ENCODE measurements at regions not wholly inside any gene's neighbourhood (a gene's known extent, or its start where the extent isn't known, plus 50 kb on each side); places are given as distances from the start of the nearest gene placed in this dataset.

DNA sequence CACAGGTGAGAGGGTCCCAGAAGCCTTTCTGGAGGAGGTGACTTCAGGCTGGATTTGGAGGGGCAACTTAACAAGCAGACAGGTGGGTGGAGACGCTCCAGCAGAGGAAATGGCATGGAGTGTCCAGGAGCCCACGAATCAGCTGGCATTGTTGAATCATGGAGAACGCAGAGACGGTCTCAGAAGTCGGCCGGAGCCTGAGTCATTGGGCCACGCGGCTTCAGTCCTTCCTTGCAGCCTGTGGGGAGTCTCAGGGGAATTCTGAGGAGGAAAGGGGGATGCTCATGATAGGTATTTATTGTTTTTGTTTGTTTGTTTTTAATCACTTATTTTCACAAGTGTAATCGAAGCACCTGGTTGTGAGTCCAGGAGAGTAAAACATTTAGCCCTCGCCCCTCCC lies 184.6 kb upstream of the HDAC4 start:
- in situ Hi-C loops (cut with MboI; ENCODE audit: low pct_ligation_motif_present in 1 of 4, low pct_unique_long_range_greater_than_20kb in 1 of 4, low sequenced_read_pairs in 3 of 4) (no loop called here), intact Hi-C loops (cut with DNase I; ENCODE audit: low total_unique reads) (no loop called here)
- Histone ChIP-seq H3K9me3 (no peaks in the 10 kb centered on the region), H3K36me3 (no peaks in the 10 kb centered on the region), H3K27ac (no peak overlapping the region), H3K4me1 (no peaks in the 10 kb centered on the region), H3K4me3 (no peak overlapping the region), H3K27me3 (peaks cover 4% of the 10 kb centered on the region)
- DNase-seq: no peak
- TF ChIP-seq, protein P1, sequence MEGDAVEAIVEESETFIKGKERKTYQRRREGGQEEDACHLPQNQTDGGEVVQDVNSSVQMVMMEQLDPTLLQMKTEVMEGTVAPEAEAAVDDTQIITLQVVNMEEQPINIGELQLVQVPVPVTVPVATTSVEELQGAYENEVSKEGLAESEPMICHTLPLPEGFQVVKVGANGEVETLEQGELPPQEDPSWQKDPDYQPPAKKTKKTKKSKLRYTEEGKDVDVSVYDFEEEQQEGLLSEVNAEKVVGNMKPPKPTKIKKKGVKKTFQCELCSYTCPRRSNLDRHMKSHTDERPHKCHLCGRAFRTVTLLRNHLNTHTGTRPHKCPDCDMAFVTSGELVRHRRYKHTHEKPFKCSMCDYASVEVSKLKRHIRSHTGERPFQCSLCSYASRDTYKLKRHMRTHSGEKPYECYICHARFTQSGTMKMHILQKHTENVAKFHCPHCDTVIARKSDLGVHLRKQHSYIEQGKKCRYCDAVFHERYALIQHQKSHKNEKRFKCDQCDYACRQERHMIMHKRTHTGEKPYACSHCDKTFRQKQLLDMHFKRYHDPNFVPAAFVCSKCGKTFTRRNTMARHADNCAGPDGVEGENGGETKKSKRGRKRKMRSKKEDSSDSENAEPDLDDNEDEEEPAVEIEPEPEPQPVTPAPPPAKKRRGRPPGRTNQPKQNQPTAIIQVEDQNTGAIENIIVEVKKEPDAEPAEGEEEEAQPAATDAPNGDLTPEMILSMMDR (IDR thresholded peaks at IDR 0.05): no peak
- TF ChIP-seq EP300 (IDR thresholded peaks at IDR 0.05; ENCODE audit: low read depth) (no peak), POLR2A (IDR thresholded peaks at IDR 0.05) (no peak), POLR2AphosphoS5 (IDR thresholded peaks at IDR 0.05) (no peak)
- WGBS, 2 donors (ENCODE audit: low coverage in 1 of 2): 55 to 67% methylated on average over 6 to 10 of the region's 10 CpGs

DNA sequence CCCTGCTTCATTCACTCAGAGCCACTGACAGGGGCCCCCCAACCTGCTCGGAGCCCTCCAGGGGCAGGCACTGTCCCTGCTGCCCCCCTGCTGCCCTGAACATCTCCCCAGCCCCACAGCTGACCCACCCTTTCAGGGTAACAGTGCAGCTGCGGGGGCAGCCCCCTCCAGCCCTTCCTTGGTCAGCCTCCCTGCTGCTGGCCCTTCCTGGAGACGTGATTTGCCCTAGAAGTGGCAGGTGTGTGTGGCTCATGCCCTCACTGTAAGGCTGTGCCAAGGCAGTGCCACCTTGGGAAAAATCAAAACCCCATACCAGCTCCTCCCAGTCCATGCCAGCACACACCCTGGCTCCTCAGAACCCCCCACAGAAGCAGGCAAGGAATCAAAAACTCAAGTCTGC lies 184.2 kb upstream of the HDAC4 start:
- H3K4me3 ChIP-seq: no peak overlapping the region
- WGBS, 2 donors (ENCODE audit: low coverage in 1 of 2): 63% methylated on average over 2 of the region's 3 CpGs; no CpG with 5 or more reads in 1 of the 2 donors
- in situ Hi-C loops (cut with MboI; ENCODE audit: low pct_ligation_motif_present in 1 of 4, low pct_unique_long_range_greater_than_20kb in 1 of 4, low sequenced_read_pairs in 3 of 4): no loop called here
- H3K27me3 ChIP-seq: peaks cover 4% of the 10 kb centered on the region
- intact Hi-C loops (cut with DNase I; ENCODE audit: low total_unique reads): no loop called here
- no peak for DNase-seq
- no peaks in the 10 kb centered on the region for H3K36me3 ChIP-seq
- TF ChIP-seq POLR2A (IDR thresholded peaks at IDR 0.05): no peak
- TF ChIP-seq POLR2AphosphoS5 (IDR thresholded peaks at IDR 0.05): no peak
- no peak for TF ChIP-seq EP300 (IDR thresholded peaks at IDR 0.05; ENCODE audit: low read depth)
- TF ChIP-seq, protein P1 (IDR thresholded peaks at IDR 0.05): no peak
- H3K9me3 ChIP-seq: no peaks in the 10 kb centered on the region
- no peak overlapping the region for H3K27ac ChIP-seq
- H3K4me1 ChIP-seq: no peaks in the 10 kb centered on the region

DNA sequence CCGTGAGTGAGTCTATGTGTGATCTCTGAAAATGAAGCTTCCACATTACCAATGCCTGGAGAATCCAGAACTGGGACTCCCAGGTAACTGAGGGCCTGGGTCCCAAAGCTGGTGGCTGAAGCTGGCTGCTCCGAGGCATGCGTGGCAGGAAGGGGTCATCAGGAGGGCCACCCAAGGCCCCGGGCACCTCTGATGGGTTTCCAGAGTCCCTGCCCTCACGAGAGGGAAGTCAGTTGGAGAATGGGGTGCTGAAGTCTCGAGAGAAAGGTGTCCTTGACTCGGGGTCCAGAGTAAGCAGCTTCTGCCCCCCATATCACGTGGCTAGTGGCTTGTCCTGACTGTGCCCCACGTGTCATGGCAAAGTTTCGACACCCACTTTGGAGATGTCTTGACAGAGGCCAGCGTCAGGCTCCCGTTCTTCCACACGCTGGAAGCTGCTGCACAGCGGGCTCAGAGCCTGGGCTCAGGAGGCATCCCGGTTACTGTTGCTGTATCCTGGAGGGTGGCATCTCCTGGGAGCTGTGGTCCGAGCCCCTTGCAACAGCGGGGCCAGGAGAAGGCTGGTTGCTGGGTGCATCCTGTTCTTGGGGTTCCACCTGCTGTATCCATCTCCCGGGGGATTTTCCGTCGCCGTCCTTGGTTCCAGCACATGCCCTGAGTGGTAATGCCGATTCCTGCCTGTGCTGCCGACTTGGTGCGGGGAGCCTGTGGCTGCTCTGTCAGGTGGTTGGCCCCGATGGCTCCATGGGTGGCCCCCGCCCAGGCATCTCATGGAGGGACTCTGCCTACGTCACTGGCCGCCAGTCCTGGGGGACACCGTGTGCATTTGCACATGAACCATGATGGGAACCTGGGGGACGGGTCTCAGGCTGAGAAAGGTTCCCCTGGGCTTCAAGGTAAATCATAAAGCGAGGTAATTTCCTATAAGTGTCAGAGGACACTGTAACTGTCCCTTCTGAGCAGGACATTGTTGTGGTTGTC lies 183.3 kb upstream of the HDAC4 start:
- no peak for TF ChIP-seq POLR2AphosphoS5 (IDR thresholded peaks at IDR 0.05)
- TF ChIP-seq POLR2A (IDR thresholded peaks at IDR 0.05): no peak
- TF ChIP-seq, protein P1 (IDR thresholded peaks at IDR 0.05): no peak
- no peak for TF ChIP-seq EP300 (IDR thresholded peaks at IDR 0.05; ENCODE audit: low read depth)
- no peak overlapping the region for H3K27ac ChIP-seq
- H3K9me3 ChIP-seq: no peaks in the 10 kb centered on the region
- H3K4me1 ChIP-seq: no peaks in the 10 kb centered on the region
- 82% methylated on average over 28 of the region's 31 CpGs; no CpG with 5 or more reads in 1 of the 2 donors for WGBS, 2 donors (ENCODE audit: low coverage in 1 of 2)
- in situ Hi-C loops (cut with MboI; ENCODE audit: low pct_ligation_motif_present in 1 of 4, low pct_unique_long_range_greater_than_20kb in 1 of 4, low sequenced_read_pairs in 3 of 4) (no loop called here), intact Hi-C loops (cut with DNase I; ENCODE audit: low total_unique reads) (no loop called here)
- H3K36me3 ChIP-seq: no peaks in the 10 kb centered on the region
- H3K27me3 ChIP-seq: peaks cover 4% of the 10 kb centered on the region
- no peak overlapping the region for H3K4me3 ChIP-seq
- no peak for DNase-seq

DNA sequence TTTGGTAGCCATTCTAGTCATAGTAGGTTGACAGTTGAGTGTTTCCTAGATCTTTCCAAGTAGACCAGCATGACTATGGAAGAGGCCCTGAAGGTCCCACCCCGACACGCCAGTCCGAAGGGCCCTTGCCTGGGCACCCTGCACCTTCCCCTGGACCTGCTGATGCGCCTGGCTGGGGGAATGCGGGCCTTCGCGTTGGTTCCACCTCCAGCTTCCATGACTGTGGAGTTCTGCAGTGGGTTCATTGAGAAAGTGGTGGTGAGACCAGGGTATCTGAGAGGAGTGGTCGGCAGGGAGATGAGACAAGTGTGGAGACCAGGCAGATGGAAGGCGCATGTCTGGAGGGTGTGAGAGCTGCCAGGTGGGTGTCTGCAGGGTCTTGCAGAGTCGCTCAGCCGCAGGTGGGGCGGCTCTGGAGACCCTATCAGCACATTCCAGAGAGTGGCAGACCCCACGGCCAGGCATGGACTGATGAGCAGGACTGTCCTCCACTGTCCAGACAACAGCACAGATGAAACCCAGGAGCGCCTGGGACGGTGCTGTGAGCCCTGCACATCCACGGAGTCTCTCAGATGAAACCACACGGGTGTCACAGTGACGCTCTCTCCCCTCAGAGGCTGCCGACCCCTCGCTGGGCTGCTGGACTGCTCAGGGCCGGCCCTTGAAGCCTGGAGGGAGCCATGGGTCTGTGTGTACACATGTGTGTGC lies 182.5 kb upstream of the HDAC4 start:
- Histone ChIP-seq H3K4me3 (no peak overlapping the region), H3K27me3 (peaks cover 4% of the 10 kb centered on the region), H3K36me3 (no peaks in the 10 kb centered on the region), H3K9me3 (no peaks in the 10 kb centered on the region), H3K27ac (no peak overlapping the region), H3K4me1 (no peaks in the 10 kb centered on the region)
- TF ChIP-seq POLR2A (IDR thresholded peaks at IDR 0.05): no peak
- TF ChIP-seq EP300 (IDR thresholded peaks at IDR 0.05; ENCODE audit: low read depth): no peak
- TF ChIP-seq, protein P1 (IDR thresholded peaks at IDR 0.05): no peak
- TF ChIP-seq POLR2AphosphoS5 (IDR thresholded peaks at IDR 0.05): no peak
- intact Hi-C loops (cut with DNase I; ENCODE audit: low total_unique reads): no loop called here
- WGBS, 2 donors (ENCODE audit: low coverage in 1 of 2): 89% methylated on average over 21 of the region's 21 CpGs; no CpG with 5 or more reads in 1 of the 2 donors
- in situ Hi-C loops (cut with MboI; ENCODE audit: low pct_ligation_motif_present in 1 of 4, low pct_unique_long_range_greater_than_20kb in 1 of 4, low sequenced_read_pairs in 3 of 4): no loop called here
- no peak for DNase-seq
